ENCODE measurements at regions not wholly inside any gene's neighbourhood (a gene's known extent, or its start where the extent isn't known, plus 50 kb on each side); places are given as distances from the start of the nearest gene placed in this dataset.
"Not testable (repeated sequence)": the region's sequence is repeated elsewhere in the genome, so short reads cannot be mapped to it uniquely, and the experiment has no call there.

GRCh38 chr20:12744037-12744436 lies 264.7 kb upstream of the SPTLC3 start:
- no peak for DNase-seq (ENCODE audit: low spot score)

DNA sequence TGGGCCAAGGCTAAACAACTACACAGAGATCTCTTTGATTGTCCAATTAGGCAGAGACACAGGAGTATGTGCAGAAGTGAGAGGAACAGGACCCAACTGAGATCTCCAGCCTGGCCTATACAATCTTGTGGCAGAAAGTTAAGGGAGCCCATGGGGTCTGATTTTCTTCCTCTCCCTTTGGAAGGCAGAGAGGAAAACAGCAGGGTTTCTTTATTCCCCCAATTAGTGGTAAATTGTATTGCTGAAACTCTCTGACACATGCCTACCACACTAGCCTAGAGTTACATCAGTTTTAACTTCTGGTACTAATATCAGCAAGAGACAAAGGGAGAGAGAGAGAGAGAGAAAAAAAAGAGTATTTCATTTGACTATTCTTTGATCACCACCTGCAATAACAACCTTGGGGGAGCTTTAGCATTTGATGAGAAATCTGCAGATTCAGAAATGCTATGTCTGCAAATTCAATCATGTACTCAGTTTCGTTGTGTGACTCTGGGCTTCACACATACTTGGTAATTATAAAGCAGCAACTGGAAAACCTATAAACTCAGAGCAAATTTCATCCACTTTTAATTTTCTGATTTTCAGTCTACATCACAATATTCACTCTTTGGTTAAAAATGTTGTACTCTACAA lies 260.3 kb upstream of the SPTLC3 start:
- no peak for DNase-seq (ENCODE audit: low spot score)

- no peak for DNase-seq (ENCODE audit: low spot score)
Observed at GRCh38 chr20:12750221-12750620, 258.6 kb upstream of the SPTLC3 start.

- not testable (repeated sequence) for DNase-seq (ENCODE audit: low spot score)
Observed at GRCh38 chr20:12752900-12753693, 255.7 kb upstream of the SPTLC3 start.

DNA sequence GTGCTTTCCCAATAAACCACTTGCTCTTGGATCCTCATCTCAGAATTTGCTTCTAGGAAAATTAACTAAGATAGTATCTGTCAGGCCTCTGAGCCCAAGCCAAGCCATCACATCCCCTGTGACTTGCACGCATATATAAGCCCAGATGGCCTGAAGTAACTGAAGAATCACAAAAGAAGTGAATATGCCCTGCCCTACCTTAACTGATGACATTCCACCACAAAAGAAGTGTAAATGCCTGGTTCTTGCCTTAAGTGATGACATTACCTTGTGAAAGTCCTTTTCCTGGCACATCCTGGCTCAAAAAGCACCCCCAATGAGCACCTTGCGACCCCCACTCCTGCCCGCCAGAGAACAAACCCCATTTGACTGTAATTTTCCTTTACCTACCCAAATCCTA lies 255.0 kb upstream of the SPTLC3 start:
- DNase-seq (ENCODE audit: low spot score): not testable (repeated sequence)

GRCh38 chr20:12759493-12759892 lies 249.3 kb upstream of the SPTLC3 start:
- DNase-seq (ENCODE audit: low spot score): not testable (repeated sequence)

DNA sequence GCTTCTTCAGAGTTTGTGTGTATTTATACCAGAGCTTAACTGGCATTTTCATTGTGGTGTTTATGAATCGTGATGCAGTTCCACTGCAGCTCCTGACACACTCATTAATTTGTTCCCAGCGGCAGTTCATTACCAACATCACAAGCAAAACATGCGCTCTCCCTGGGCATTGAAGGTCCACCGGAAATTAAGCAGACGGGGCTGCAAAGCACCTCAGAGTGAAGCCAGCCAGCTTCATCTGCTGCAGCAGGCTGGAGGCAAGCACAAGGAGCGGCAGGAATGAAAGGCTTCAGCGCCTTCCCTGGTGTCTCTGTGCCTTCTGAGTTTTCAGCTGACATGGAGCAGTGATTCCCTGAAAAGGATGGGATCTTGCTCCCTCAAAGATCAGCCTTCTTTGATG lies 246.0 kb upstream of the SPTLC3 start:
- no peak for DNase-seq (ENCODE audit: low spot score)

- no peak for DNase-seq (ENCODE audit: low spot score)
Observed at GRCh38 chr20:12763406-12763805, 245.4 kb upstream of the SPTLC3 start.

DNA sequence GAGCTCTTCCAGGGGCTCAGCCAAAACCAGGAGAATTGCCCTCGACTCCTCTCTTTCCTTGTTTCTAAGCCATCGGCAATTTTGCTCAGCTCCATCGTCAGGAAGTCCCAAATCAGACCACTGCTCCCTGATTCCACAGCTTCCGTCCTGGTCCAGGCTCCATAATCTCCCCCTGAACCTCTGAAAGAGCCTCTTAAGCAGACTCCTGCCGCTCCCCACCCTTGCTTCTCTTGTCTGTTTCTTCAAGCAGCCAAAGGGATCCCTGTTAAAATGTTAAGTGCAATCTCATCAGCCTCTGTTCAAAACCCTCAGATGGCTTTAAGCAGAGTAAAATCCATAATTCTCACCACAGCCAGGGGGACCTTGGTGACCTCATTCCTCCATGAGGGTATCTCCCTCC lies 244.7 kb upstream of the SPTLC3 start:
- no peak for DNase-seq (ENCODE audit: low spot score)

DNA sequence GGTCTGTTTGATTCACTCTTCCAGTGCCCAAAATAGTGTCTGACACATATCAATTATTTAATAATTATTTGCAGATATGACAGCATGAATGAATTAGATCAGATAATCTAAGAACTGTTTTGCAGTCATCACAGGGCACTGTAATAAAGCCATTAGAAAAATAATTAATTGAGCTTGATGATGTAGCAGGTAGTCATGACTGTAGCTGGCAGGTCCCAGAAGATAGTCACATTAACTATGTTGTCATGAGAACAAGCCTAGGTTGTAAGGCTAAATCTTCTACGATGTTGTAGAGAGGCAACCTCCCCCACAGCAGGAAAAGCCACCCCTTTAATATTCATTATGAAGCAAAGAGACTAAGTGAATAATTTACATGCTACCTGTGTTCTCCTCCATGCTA lies 243.9 kb upstream of the SPTLC3 start:
- DNase-seq (ENCODE audit: low spot score): no peak

DNA sequence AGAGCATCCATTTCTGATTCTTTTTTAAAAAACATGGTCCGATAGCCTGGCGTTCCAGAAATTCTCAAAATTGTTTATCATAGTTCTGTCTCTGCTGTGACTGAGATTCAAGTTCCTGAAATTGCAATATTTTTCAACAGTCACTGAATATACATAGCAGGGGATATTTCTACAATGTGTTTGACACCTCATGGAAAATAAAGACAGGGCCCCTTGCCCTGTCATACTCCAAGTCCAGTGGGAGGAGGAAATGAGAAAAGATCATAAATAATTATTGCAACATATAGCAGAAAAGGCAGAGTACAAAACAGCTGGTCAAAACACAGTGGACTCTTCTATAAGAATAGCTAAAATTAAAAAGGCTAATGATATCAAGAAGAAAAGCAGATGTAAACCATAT lies 234.8 kb upstream of the SPTLC3 start:
- DNase-seq (ENCODE audit: low spot score): no peak

DNA sequence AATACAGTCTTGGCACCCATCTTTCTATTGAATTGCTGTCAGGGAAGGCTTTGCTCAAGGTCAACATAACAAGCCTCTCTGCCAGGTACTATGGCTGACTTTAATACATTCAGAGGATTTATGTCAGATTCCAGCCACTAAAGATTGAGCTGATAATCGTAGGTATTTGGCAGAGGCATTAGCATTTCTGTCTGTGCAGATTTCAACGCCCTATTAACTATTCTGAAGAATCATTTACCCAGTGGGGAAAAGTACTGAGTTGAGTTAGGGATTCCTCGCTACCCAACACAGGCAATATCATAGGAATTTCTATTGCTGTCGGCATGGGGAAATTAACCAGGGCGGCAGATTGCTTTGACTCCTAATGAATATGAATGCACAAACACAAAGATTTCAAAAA lies 233.7 kb upstream of the SPTLC3 start:
- DNase-seq (ENCODE audit: low spot score): no peak

DNA sequence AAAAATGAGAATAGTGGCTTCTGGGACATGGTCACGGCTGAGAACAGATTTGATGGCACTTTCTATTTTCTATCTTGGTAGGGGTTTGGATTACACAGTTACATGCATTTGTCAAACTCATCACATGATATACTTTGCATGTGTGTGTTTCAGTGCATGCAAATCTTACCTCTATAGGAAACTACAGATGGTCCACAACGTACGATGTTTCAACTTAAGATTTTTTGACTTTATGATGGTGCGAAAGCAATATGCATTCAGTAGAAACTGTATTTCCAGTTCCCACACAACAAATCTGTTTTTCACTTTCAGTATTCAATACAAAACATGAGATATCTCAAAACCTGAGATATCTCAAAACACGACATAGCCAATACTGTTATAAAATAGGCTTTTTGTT lies 231.8 kb upstream of the SPTLC3 start:
- DNase-seq (ENCODE audit: low spot score): no peak

- DNase-seq (ENCODE audit: low spot score): no peak
Observed at GRCh38 chr20:12786276-12786675, 222.5 kb upstream of the SPTLC3 start.

- DNase-seq (ENCODE audit: low spot score): no peak
Observed at GRCh38 chr20:12788632-12789299, 220.0 kb upstream of the SPTLC3 start.

- no peak for DNase-seq (ENCODE audit: low spot score)
Observed at GRCh38 chr20:12790859-12791258, 217.9 kb upstream of the SPTLC3 start.

GRCh38 chr20:12798286-12798685 lies 210.5 kb upstream of the SPTLC3 start:
- DNase-seq (ENCODE audit: low spot score): no peak

- no peak for DNase-seq (ENCODE audit: low spot score)
Observed at GRCh38 chr20:12808006-12808567, 200.7 kb upstream of the SPTLC3 start.

GRCh38 chr20:12815231-12815768 lies 193.5 kb upstream of the SPTLC3 start:
- DNase-seq (ENCODE audit: low spot score): no peak

DNA sequence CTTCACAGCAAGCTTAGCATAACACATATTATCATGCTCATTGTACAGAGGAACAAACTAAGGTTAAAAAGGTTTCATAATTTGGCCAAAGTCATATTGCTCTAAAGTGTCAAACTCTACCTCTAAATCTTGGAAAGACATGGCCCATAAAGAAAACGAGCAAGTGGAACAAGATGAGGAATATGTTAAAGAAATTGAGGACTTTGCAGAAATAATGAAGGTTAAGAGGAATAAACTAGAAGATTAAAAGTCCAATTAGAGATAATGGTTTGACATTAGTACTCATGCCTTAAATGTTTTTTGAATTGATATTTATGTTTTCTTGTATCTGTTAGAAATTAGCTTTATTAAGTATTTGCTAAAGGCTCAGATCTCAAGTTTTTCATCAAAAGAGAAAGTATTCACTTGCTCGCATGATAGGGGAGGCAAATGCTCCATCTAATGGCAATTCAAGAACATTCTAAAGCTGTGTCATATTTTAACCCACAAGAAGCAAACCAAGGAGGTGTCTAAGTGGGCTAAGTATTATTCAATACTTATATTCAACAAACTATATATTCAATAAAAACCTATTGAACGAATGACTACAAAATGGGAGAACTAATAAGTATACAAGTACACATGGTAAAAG lies 192.9 kb upstream of the SPTLC3 start:
- no peak for DNase-seq (ENCODE audit: low spot score)

DNA sequence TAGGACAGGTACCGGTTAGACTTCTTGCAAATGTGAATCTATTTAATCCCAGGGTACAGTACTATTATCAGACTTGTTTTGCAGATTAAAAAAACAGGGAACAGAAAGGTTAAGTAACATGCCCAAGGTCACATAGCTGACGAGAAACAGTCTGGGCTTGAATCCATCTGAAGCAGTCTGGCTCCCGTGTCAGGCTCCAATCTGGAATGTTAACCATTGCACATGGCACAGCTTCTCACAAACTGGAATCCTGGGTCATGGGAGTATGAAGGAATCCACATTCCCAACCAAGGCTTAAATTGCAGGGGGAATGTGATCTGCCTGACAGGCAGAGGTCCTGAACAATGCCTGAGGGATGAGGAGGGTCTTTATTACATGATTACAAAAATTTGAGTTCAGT lies 187.5 kb upstream of the SPTLC3 start:
- DNase-seq (ENCODE audit: low spot score): no peak

DNA sequence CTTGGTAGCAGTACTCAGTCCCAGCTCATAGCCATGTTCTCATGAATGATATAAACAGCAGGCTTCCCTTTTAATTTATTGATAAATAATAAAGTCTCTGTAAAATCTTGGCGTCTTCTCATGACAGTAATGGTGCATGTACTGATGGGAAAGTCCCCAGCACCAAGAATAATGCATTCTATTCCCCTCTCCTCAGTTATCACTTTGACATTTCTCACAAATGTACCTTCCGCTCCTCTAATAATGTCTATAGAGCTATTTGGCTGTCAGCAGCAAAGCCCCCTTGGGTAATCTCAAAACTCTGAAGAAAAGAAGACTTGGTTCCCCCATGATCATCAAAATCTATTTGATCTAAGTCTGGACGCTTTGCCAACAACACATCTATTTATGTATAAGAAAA lies 185.0 kb upstream of the SPTLC3 start:
- no peak for DNase-seq (ENCODE audit: low spot score)
